Posterior cingulate gyrus (tissue), 11 donors: ENCODE measurements at regions not wholly inside any gene's neighbourhood (a gene's known extent, or its start where the extent isn't known, plus 50 kb on each side); places are given as distances from the start of the nearest gene placed in this dataset.
A peak's percentile ranks its signal among the peaks of the same experiment; 100 is the strongest.

ENCODE experiments used
- DNase-seq, 10 donors: peaks; one replicate each; pipeline versions ENCODE4 v3.0.0 to v3.0.0-alpha.2; 2020 to 2021; ENCODE audit warnings: mixed read lengths in 3 of 10
- intact Hi-C: fragments of 100-400 bp; cut with DNase I; formaldehyde crosslinking; loops from one replicate; pipeline ENCODE4 v1.15.1; 2023

GRCh38 chr5:164422400-164422799 is 917.0 kb downstream of the MAT2B start:
- intact Hi-C loops, result no loop called here
- no peak for DNase-seq

DNA sequence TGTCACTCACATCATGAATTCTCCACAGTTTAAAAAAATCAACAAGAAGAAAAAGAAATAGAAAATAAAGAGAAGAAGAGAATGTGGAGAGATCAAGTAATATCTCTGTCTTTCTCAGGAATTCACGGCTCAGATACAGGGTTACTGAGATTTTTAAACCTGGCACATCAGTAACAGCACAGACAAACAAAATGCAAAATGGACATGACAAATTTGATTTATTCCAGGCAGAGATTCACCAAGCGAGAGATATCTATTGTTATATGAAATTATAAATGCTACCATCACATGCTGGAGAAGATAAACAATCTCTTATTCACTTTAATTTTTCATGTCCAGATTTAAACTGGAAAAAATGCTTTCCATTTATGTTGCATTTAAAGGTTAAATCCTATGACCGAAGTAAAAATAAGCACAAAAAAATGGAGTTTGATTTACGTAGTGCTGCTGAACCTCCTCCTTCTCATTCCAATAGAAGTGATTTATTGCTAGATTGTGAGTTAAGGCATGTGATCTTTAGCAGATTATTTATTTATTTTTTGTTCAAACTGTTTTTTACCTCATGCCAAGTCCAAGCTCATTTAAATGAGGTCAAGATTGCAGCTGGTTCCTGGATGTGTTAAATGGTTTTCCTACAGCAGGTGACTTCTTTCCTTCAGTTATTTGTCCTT is 926.4 kb downstream of the MAT2B start:
- DNase-seq, result no peak
- intact Hi-C loops, result no loop called here

- DNase-seq, result no peak
- intact Hi-C loops, result no loop called here
These were observed 927.9 kb downstream of the MAT2B start for GRCh38 chr5:164433106-164433870.

- no peak for DNase-seq
- intact Hi-C loops, result no loop called here
These were observed 930.2 kb downstream of the MAT2B start for GRCh38 chr5:164435576-164435975.

GRCh38 chr5:164439799-164440198 is 934.4 kb downstream of the MAT2B start:
- DNase-seq, result no peak
- intact Hi-C loops, result no loop called here

- DNase-seq, result no peak
- intact Hi-C loops, result no loop called here
These were observed 944.0 kb downstream of the MAT2B start for GRCh38 chr5:164449460-164449859.

DNA sequence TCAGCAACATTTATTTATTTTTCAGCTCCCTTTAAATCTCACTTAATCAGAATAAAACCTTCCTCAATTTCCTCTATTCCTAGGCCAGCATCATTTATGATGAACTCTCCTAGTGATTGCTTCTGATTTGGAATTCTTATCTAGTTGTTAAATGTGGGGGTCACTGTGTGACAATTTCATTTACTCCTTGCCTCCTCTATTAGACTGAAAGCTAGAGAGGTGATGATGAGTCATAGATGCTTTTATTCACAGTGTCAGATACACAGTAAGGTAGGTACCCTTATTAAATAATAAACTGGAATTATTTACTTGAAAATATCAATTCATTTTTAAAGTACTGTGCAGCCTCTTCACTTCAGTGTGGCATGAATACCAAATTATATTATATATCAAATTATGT is 960.6 kb downstream of the MAT2B start:
- DNase-seq, result no peak
- intact Hi-C loops, result no loop called here

DNA sequence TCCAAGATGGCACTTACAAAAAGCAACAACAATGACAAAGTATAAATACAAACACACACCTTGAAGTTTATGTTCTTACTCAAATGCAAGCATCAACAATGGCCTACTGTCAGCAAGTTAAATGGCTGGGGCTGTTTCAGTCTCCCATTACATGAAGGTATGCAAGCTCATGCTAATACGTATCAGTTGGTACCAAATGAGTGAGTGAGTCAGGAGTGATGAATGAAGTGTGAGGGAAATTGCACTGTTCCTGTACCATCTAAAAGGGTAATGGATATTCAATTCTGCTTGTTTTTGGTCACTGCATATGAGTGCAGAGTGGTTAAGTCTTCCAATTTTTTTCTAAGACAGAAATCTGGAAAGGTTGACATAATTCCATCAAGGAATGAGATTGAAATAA is 964.9 kb downstream of the MAT2B start:
- intact Hi-C loops, result no loop called here
- DNase-seq, result no peak

DNA sequence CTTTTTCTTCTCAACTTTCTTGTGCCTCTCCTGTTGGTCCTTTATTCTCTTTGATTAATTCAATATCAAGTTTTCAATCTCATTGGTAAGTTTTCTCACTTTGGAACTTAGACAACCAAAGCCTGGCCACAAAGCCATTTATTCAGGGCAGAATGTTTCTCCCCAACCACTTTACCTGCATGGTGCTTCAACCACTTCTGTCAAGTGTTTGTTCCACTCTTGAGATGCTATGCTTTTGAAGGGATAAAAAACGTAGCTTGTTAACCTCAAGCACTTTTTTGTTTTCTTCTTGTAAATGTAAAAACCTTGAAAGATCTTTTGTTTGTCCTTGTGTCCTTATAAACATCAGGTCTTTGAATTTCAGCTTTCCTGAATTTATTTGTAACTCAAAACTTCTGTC is 966.7 kb downstream of the MAT2B start:
- intact Hi-C loops, result no loop called here
- no peak for DNase-seq

DNA sequence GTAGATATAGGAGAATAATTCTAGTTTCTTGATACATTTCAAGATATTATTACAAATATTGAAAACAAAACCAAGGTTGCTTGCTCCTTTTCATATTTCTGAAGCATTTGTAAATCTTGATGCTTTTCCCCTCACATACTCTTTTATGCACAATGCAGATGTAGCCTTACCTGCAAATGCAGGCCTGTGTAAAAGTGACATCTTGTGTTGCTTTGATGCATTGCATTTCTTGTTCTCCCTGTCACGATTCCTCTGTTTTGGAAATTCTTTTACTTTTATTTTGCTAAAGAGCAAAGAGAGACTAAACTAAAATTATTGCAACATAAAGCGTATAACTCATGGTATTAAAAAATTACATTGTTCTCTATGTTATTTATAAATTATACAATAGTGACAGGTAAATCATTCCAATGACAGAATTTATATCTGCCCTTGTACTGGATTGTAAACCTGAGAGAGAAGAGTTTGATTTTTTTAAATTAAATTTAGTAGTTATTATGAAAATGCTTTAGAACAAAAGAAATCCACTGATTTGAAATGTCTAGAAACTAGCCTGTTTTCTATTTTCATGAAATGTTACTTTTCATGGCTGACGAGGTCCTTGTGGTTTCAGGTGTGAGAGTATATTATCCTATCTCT is 970.0 kb downstream of the MAT2B start:
- intact Hi-C loops, result no loop called here
- DNase-seq, result no peak

- intact Hi-C loops, result no loop called here
- DNase-seq, result no peak
These were observed 975.9 kb downstream of the MAT2B start for GRCh38 chr5:164481270-164481669.

- no peak for DNase-seq
- intact Hi-C loops, result no loop called here
These were observed 976.9 kb downstream of the MAT2B start for GRCh38 chr5:164482351-164482750.

GRCh38 chr5:164484948-164485347 is 979.5 kb downstream of the MAT2B start:
- intact Hi-C loops, result no loop called here
- DNase-seq, result no peak

- intact Hi-C loops, result no loop called here
These were observed 982.5 kb downstream of the MAT2B start for GRCh38 chr5:164487939-164488338.

GRCh38 chr5:164497311-164498064 is 992.1 kb downstream of the MAT2B start:
- intact Hi-C loops, result no loop called here
- DNase-seq, result no peak

More at GRCh38 chr5:164487939-164488338, 982.5 kb downstream of the MAT2B start:
- DNase-seq, result no peak

DNA sequence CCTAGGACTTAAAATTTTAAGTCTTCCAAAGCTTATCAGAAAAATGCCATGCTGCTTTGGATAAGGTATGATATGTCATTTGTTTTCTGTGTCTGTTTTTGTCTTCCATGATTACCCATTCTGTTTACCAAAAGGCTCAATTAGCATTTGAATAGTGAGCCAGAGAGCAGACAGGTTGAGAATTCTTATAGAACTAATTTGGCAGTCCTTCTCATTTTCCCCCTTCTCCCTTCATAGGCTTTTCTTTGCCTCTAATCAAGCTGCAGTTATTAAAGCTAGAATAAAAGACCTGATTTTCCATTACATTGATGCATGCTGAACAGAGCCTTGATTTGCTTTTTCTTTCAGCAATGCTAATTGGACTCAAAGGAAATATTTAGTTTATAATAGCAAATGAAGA is 993.0 kb downstream of the MAT2B start:
- no peak for DNase-seq
- intact Hi-C loops, result no loop called here

- intact Hi-C loops, result no loop called here
- no peak for DNase-seq
These were observed 995.4 kb downstream of the MAT2B start for GRCh38 chr5:164500856-164501255.

DNA sequence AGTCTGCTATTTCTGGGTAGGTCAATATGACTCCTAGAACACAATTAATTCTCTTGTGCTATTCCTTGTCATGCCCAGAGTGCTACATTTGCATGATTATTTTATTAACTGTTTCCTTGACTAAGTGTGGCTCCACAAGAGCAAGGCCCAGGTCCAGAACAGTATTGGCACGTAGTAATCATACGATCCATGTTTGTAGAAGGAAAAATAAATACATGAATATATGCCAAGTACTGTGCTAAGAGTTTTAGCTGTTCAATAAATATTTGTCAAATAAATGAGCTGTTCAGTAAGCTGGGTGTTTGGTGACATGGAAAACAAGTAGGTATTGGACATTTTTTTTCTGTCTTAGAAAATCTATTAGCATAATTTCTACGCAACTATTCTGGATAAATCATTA is 995.9 kb downstream of the MAT2B start:
- intact Hi-C loops, result no loop called here
- DNase-seq, result no peak

DNA sequence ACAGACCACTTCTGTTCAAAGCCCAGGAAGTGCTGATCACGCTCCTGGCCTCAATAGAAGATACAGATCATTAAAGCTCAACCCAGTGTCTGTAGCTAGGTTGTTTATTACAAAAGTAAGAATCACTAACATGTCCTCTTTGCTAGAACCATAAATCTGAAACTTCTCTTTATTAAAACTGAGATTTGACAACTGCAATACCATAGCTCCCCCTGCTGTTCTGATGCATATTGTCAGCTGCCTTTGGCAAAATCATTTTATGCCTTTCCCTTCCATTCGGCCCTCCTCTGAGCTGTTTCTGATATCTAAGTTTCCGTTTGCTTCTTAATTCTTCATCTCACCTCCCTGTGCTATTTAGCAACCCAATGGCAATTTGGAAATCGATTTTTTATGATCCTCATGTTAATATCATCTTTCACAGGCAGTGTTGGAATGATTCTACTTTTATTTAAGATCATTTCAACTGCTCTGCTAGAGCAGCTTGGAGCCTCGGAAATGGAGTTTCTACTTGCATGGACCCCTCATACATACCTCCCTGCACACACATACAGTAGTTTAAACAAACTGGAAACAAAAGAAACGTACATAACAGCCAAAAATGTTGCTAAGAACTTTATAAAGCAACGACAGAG is 998.8 kb downstream of the MAT2B start:
- DNase-seq, result peak in 4 of 10 donors; percentile 21 to 44 (median 35)
- intact Hi-C loops, result loop anchor here (2.0 kb wide), 1 partner anchor 939 kb away; no protein-coding TSS in a partner anchor

GRCh38 chr5:164505791-164506190 is 1000.4 kb downstream of the MAT2B start:
- intact Hi-C loops, result loop anchor here (1.0 to 5.0 kb wide), 3 partner anchors 492 to 941 kb away; no protein-coding TSS in a partner anchor
- no peak for DNase-seq
